Cardiac muscle cell (in vitro differentiated cells and primary cell): ENCODE measurements at regions not wholly inside any gene's neighbourhood (a gene's known extent, or its start where the extent isn't known, plus 50 kb on each side); places are given as distances from the start of the nearest gene placed in this dataset.

Experiments used
- DNase-seq, 2 donors: peaks; one replicate each; pipeline versions ENCODE4 v3.0.0 to v3.0.0-alpha.2; 2010 to 2017; ENCODE audit warnings: low read depth in 1 of 2, low spot score in 1 of 2
- H3K27ac ChIP-seq: fragments of 200-600 bp; sonication (generic); 2 replicates; pipeline ENCODE4 v1.5.1; 2016
- H3K27me3 ChIP-seq: fragments of 200-600 bp; sonication (generic); 2 replicates; pipeline ENCODE4 v1.6.0; 2016; ENCODE audit warnings: control low read depth
- H3K36me3 ChIP-seq: fragments of 200-600 bp; sonication (generic); 2 replicates; pipeline ENCODE4 v1.5.1; 2016; ENCODE audit warnings: control low read depth
- H3K4me1 ChIP-seq: fragments of 200-600 bp; sonication (generic); 2 replicates; pipeline ENCODE4 v1.8.1; 2017; ENCODE audit warnings: low read depth, mild to moderate bottlenecking, mixed run types
- H3K4me3 ChIP-seq: fragments of 200-600 bp; sonication (generic); 2 replicates; pipeline ENCODE4 v1.5.1; 2016; ENCODE audit warnings: mild to moderate bottlenecking
- H3K9me3 ChIP-seq: fragments of 200-600 bp; sonication (generic); 2 replicates; pipeline ENCODE4 v1.5.1; 2017; ENCODE audit warnings: low read depth, mild to moderate bottlenecking, control low read depth
- TF ChIP-seq, protein P1 (sequence below): IDR thresholded peaks from 2 replicates; pipeline ENCODE4 v1.5.1; 2012; ENCODE audit warnings: low read depth, mild to moderate bottlenecking, low read length

DNA sequence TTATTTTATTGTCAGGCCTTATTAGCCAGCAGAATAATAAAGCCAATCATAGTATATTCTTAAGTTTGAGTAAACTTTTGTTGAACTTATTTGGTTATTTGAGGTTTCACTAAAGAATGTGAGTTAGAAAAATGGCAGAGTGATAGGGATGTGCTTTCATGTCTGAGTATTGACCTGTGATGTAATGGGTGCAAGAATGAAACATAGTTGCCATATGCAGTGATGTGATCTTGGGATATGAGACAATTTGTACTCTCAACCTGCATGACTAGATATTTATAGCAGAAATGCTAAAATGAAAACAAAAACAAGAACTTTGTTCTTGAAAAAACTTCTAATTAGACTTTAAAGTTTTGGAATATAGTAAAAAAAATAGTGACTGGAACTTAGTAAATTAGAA, 97.9 kb downstream of the DISP1 start:
- TF ChIP-seq, protein P1, sequence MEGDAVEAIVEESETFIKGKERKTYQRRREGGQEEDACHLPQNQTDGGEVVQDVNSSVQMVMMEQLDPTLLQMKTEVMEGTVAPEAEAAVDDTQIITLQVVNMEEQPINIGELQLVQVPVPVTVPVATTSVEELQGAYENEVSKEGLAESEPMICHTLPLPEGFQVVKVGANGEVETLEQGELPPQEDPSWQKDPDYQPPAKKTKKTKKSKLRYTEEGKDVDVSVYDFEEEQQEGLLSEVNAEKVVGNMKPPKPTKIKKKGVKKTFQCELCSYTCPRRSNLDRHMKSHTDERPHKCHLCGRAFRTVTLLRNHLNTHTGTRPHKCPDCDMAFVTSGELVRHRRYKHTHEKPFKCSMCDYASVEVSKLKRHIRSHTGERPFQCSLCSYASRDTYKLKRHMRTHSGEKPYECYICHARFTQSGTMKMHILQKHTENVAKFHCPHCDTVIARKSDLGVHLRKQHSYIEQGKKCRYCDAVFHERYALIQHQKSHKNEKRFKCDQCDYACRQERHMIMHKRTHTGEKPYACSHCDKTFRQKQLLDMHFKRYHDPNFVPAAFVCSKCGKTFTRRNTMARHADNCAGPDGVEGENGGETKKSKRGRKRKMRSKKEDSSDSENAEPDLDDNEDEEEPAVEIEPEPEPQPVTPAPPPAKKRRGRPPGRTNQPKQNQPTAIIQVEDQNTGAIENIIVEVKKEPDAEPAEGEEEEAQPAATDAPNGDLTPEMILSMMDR: no peak
- H3K4me3 ChIP-seq: no peak overlapping the region
- H3K9me3 ChIP-seq: no peaks in the 10 kb centered on the region
- H3K36me3 ChIP-seq: no peaks in the 10 kb centered on the region
- no peaks in the 10 kb centered on the region for H3K27me3 ChIP-seq
- no peaks in the 10 kb centered on the region for H3K4me1 ChIP-seq
- H3K27ac ChIP-seq: no peak overlapping the region
- DNase-seq: no peak

DNA sequence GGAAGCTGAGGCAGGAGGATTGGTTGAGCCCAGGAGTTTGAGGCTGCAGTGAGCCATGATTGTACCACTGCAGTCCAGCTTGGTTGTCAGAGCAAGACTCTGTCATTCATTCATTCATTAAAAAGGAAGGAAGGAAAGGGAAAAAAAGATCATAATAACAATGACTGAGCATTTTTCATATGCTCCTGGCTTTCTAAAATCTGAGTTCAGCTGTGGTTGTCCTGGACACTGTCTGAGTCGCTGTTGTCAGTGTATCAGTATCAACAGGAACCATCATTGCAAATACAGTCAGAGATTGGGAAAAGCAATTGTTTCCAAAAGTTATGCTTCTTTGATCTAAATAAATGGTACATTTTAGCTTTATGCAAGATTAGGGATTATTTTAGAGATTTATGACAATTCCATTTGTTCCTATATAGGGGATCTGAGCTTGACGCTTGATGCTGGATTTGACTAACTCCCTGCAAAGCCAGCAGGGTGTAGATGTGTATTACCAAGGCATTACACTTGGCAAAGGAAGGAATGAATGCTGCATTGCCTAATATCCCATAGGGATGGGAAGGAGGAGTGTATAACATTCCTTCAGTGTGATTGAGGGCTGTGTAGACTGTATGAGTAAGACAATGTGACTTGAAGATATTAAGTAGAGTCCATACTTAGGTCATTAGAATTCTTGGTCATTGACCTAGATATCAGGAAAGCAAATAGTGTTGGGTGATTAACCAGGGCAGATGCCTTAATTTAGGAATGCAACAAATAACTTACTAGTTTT, 100.2 kb downstream of the DISP1 start:
- TF ChIP-seq, protein P1: no peak
- Histone ChIP-seq H3K36me3 (no peaks in the 10 kb centered on the region), H3K9me3 (no peaks in the 10 kb centered on the region), H3K27ac (no peak overlapping the region), H3K4me1 (no peaks in the 10 kb centered on the region), H3K4me3 (no peak overlapping the region), H3K27me3 (no peaks in the 10 kb centered on the region)
- peak in 1 of 2 donors; percentile 88 for DNase-seq

DNA sequence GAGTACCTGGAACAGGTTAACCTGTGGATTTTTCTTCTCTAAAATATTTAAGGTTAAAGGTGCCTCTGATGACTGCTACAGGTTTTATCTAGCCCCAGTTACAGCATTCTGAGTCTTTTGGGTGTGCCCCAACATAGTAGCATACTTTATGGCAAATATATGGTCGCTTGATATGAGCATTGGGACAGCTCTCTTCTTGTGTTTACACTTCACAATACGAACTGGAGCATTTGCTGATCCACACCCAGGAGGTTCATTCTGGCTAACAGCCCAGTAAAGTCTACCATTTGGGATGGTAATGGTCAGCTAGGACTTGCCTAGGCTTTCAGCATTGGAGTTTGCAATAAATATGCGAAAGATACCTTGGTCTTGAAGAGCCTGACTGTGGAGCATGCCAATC, 101.3 kb downstream of the DISP1 start:
- TF ChIP-seq, protein P1: no peak

DNA sequence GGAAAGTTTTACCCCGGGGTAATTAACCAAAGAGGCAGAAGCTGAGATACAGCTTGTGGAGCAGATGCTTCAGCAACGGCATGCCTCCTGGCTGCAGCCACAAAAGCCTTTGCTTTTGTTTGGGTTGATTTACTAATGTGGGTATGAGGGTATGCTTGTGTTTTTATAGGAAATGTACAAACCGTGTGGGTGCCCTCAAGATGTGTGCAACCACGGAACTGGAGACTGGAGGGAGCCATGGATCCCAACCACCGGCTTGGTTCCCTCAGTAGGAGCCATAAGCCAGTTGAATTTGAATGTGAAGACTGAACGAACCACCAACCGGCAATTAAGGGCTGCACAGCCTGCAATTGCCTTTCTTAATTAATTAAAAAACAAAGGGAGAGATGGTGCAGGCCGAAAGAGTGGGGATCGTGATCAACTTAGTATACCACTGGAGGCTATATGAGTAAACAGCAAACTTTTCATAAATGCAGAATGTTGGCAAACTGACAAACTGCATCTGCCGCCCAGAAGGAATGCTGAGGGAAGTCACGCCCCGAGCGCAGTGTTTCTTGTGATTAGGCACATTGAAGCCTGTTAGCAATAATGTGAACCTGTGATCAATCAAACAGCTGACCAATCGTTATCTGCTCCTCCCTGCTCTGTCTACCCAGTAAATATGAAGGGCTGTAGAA, 104.1 kb downstream of the DISP1 start:
- no peaks in the 10 kb centered on the region for H3K36me3 ChIP-seq
- DNase-seq: no peak
- no peak overlapping the region for H3K27ac ChIP-seq

More for the DNA sequence above, 101.3 kb downstream of the DISP1 start:
- no peaks in the 10 kb centered on the region for H3K27me3 ChIP-seq
- DNase-seq: no peak
- no peak overlapping the region for H3K27ac ChIP-seq
- no peaks in the 10 kb centered on the region for H3K4me1 ChIP-seq
- no peaks in the 10 kb centered on the region for H3K9me3 ChIP-seq
- no peaks in the 10 kb centered on the region for H3K36me3 ChIP-seq
- H3K4me3 ChIP-seq: no peak overlapping the region

DNA sequence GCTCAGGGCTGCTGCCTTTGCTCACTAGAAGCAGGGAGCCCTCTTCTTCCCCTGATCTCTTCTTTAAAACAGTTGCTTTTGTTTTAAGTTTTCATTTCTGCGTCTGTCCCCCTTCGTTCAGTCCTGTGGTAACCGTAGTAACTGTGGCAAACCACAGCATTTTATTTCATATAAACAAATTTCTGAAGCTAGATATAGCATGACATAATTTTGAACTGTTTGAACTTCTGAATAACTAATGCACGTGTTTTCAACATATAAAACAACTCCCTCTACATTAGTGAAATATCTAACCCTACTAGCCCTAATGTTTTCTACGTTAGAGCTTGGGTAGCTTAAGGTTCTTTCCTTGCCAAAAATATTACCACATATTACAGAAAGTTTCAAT, 104.6 kb downstream of the DISP1 start:
- TF ChIP-seq, protein P1: no peak
- H3K36me3 ChIP-seq: no peaks in the 10 kb centered on the region
- H3K9me3 ChIP-seq: no peaks in the 10 kb centered on the region
- no peak overlapping the region for H3K27ac ChIP-seq
- no peak overlapping the region for H3K4me3 ChIP-seq
- H3K4me1 ChIP-seq: peaks cover 5% of the 10 kb centered on the region
- H3K27me3 ChIP-seq: no peaks in the 10 kb centered on the region
- no peak for DNase-seq

More for the DNA sequence above, 104.1 kb downstream of the DISP1 start:
- Histone ChIP-seq H3K9me3 (no peaks in the 10 kb centered on the region), H3K4me1 (no peaks in the 10 kb centered on the region), H3K27me3 (no peaks in the 10 kb centered on the region), H3K4me3 (no peak overlapping the region)
- TF ChIP-seq, protein P1: no peak
